ENCODE measurements at regions not wholly inside any gene's neighbourhood (a gene's known extent, or its start where the extent isn't known, plus 50 kb on each side); places are given as distances from the start of the nearest gene placed in this dataset.

GRCh38 chr2:136215449-136215848, 97.5 kb upstream of the CXCR4 start:
- Histone ChIP-seq H3K27ac (replicated peaks) (peak overlapping the region; percentile 76), H3K4me3 (replicated peaks; ENCODE audit: insufficient read depth, low read length) (no peak overlapping the region), H3K27me3 (ENCODE audit: insufficient read depth, poor library complexity, severe bottlenecking) (no peaks in the 10 kb centered on the region)
- TF ChIP-seq CTCF (IDR thresholded peaks at IDR 0.05; ENCODE audit: insufficient read depth, low read length) (no peak), POLR2AphosphoS5 (IDR thresholded peaks at IDR 0.05; ENCODE audit: low read depth) (no peak), GABPA (IDR thresholded peaks at IDR 0.05; ENCODE audit: low read depth) (no peak), SPI1 (IDR thresholded peaks at IDR 0.05; ENCODE audit: borderline replicate concordance, low read depth) (no peak), REST (IDR thresholded peaks at IDR 0.05; ENCODE audit: insufficient replicate concordance, low read depth) (no peak)
- no peak for DNase-seq (ENCODE audit: low read depth in 1 of 2, low spot score in 1 of 2)

- H3K27ac ChIP-seq (replicated peaks), result peak overlapping the region; percentile 76
- no peak for TF ChIP-seq REST (IDR thresholded peaks at IDR 0.05; ENCODE audit: insufficient replicate concordance, low read depth)
- TF ChIP-seq SPI1 (IDR thresholded peaks at IDR 0.05; ENCODE audit: borderline replicate concordance, low read depth), result peak; percentile 66; the same call in 1 of the 2 replicates
- no peak for TF ChIP-seq CTCF (IDR thresholded peaks at IDR 0.05; ENCODE audit: insufficient read depth, low read length)
- peak; percentile 92 for TF ChIP-seq POLR2AphosphoS5 (IDR thresholded peaks at IDR 0.05; ENCODE audit: low read depth)
- TF ChIP-seq GABPA (IDR thresholded peaks at IDR 0.05; ENCODE audit: low read depth), result no peak
These were observed 96.6 kb upstream of the CXCR4 start for GRCh38 chr2:136214307-136215200.

DNA sequence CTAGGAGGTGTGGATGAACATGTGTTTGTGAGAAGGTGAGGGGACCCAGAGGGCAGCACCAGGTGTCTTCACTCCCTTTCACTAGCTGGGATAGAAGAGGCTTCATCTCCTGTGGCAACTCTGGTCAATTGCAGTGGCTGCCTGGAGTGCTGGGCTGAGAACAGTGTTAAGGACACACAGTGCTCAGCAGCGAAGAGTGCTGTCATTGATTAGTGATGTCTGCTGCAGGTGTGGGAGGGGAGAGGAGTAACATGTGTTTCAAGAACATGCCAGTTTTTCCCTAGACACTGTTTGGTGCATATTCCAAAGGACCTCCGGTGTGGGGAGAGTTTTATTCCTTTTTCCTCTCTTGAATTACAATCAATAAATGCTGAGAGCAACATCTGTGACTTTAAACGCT, 95.9 kb upstream of the CXCR4 start:
- H3K4me3 ChIP-seq (replicated peaks; ENCODE audit: insufficient read depth, low read length), result no peak overlapping the region
- TF ChIP-seq GABPA (IDR thresholded peaks at IDR 0.05; ENCODE audit: low read depth), result no peak
- no peak for TF ChIP-seq CTCF (IDR thresholded peaks at IDR 0.05; ENCODE audit: insufficient read depth, low read length)
- no peak for TF ChIP-seq POLR2AphosphoS5 (IDR thresholded peaks at IDR 0.05; ENCODE audit: low read depth)
- H3K27me3 ChIP-seq (ENCODE audit: insufficient read depth, poor library complexity, severe bottlenecking), result no peaks in the 10 kb centered on the region
- DNase-seq (ENCODE audit: low read depth in 1 of 2, low spot score in 1 of 2), result no peak
- peak overlapping the region; percentile 76 for H3K27ac ChIP-seq (replicated peaks)

More at GRCh38 chr2:136214307-136215200, 96.6 kb upstream of the CXCR4 start:
- DNase-seq (ENCODE audit: low read depth in 1 of 2, low spot score in 1 of 2), result peak; percentile 92
- no peaks in the 10 kb centered on the region for H3K27me3 ChIP-seq (ENCODE audit: insufficient read depth, poor library complexity, severe bottlenecking)
- H3K4me3 ChIP-seq (replicated peaks; ENCODE audit: insufficient read depth, low read length), result no peak overlapping the region
